ENCODE measurements at regions not wholly inside any gene's neighbourhood (a gene's known extent, or its start where the extent isn't known, plus 50 kb on each side); places are given as distances from the start of the nearest gene placed in this dataset.
A peak's percentile ranks its signal among the peaks of the same experiment; 100 is the strongest.

- DNase-seq (ENCODE audit: low read depth in 2 of 2): no peak
Observed at GRCh38 chr12:124504273-124505000, 63.0 kb downstream of the NCOR2 start.

- no peak for DNase-seq (ENCODE audit: low read depth in 2 of 2)
Observed at GRCh38 chr12:124503305-124503704, 64.1 kb downstream of the NCOR2 start.

GRCh38 chr12:124502379-124502778 is 65.0 kb downstream of the NCOR2 start:
- DNase-seq (ENCODE audit: low read depth in 2 of 2): no peak

GRCh38 chr12:124501827-124502226 is 65.6 kb downstream of the NCOR2 start:
- DNase-seq (ENCODE audit: low read depth in 2 of 2): no peak

GRCh38 chr12:124501112-124501561 is 66.3 kb downstream of the NCOR2 start:
- no peak for DNase-seq (ENCODE audit: low read depth in 2 of 2)

- no peak for DNase-seq (ENCODE audit: low read depth in 2 of 2)
Observed at GRCh38 chr12:124499898-124500244, 67.5 kb downstream of the NCOR2 start.

- no peak for DNase-seq (ENCODE audit: low read depth in 2 of 2)
Observed at GRCh38 chr12:124499190-124499753, 68.1 kb downstream of the NCOR2 start.

- no peak for DNase-seq (ENCODE audit: low read depth in 2 of 2)
Observed at GRCh38 chr12:124498275-124499189, 68.9 kb downstream of the NCOR2 start.

- no peak for DNase-seq (ENCODE audit: low read depth in 2 of 2)
Observed at GRCh38 chr12:124497658-124498057, 69.8 kb downstream of the NCOR2 start.

GRCh38 chr12:124497039-124497438 is 70.4 kb downstream of the NCOR2 start:
- DNase-seq (ENCODE audit: low read depth in 2 of 2): no peak

- DNase-seq (ENCODE audit: low read depth in 2 of 2): no peak
Observed at GRCh38 chr12:124496584-124496983, 70.8 kb downstream of the NCOR2 start.

- no peak for DNase-seq (ENCODE audit: low read depth in 2 of 2)
Observed at GRCh38 chr12:124495194-124495983, 72.0 kb downstream of the NCOR2 start.

- no peak for DNase-seq (ENCODE audit: low read depth in 2 of 2)
Observed at GRCh38 chr12:124494751-124495129, 72.7 kb downstream of the NCOR2 start.

GRCh38 chr12:124493809-124494750 is 73.3 kb downstream of the NCOR2 start:
- peak; percentile 56 to 64 for DNase-seq (ENCODE audit: low read depth in 2 of 2)

- no peak for DNase-seq (ENCODE audit: low read depth in 2 of 2)
Observed at GRCh38 chr12:124492879-124493808, 74.3 kb downstream of the NCOR2 start.

GRCh38 chr12:124491856-124492420 is 75.5 kb downstream of the NCOR2 start:
- no peak for DNase-seq (ENCODE audit: low read depth in 2 of 2)

GRCh38 chr12:124491310-124491709 is 76.1 kb downstream of the NCOR2 start:
- DNase-seq (ENCODE audit: low read depth in 2 of 2): no peak

GRCh38 chr12:124490584-124491305 is 76.7 kb downstream of the NCOR2 start:
- DNase-seq (ENCODE audit: low read depth in 2 of 2): no peak

All from stimulated activated CD4-positive, alpha-beta T cell treated with anti-CD3 and anti-CD28 coated beads, Interleukin-15, amount 100 ng/mL, for 48 hours (primary cell).